NCI-H460 (cell line): ENCODE measurements at regions not wholly inside any gene's neighbourhood (a gene's known extent, or its start where the extent isn't known, plus 50 kb on each side); places are given as distances from the start of the nearest gene placed in this dataset.
"Not testable (repeated sequence)": the region's sequence is repeated elsewhere in the genome, so short reads cannot be mapped to it uniquely, and the experiment has no call there.

Source experiments
- DNase-seq: peaks from one replicate; pipeline ENCODE4 v3.0.0-alpha.2; 2016; ENCODE audit warnings: low read depth; ENCODE audit errors: extremely low read depth

GRCh38 chr4:79178760-79179159 is 147.1 kb downstream of the NAA11 start:
- DNase-seq, result no peak

GRCh38 chr4:79177388-79177787 is 148.5 kb downstream of the NAA11 start:
- no peak for DNase-seq

DNA sequence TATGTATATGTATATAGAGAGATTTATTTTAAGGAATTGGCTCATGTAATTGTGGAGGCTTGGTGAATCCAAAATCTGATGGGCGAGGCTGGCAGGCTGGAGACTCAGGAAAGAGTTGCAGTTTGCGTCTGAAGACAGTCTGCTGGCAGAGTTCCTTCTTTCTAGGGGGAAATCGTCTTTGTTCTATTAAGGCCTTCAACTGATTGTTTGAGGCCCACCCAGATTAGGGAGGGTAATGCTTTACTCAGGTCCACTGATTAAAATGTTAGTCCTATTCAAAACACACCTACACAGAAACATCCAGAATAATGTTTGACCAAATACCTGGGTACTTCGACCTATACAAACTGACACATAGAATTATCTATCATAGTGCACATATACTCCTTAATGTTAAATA is 149.5 kb downstream of the NAA11 start:
- DNase-seq, result no peak

- DNase-seq, result no peak
Observed at GRCh38 chr4:79175716-79176115, 150.1 kb downstream of the NAA11 start.

GRCh38 chr4:79174490-79175252 is 151.2 kb downstream of the NAA11 start:
- DNase-seq, result no peak

DNA sequence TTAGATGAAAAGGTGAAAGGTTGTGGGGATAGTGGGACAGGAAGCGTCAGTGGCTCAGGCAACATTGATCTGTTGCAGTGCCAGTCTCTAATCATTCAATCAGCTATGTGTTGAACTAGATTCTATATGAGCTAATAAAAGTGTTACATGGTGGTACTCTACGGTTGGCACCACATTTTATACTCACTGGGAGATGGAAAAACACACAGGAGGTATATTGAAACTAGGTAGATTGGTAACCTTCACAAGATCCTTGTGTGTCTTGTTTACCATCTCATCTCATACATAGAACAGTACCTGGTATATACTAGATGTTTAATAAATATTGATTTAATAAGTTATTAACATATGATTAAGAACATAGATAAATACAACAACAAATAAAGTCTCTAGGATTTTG is 152.7 kb downstream of the NAA11 start:
- no peak for DNase-seq

GRCh38 chr4:79170077-79170476 is 155.8 kb downstream of the NAA11 start:
- no peak for DNase-seq

- no peak for DNase-seq
Observed at GRCh38 chr4:79164907-79165610, 160.8 kb downstream of the NAA11 start.

DNA sequence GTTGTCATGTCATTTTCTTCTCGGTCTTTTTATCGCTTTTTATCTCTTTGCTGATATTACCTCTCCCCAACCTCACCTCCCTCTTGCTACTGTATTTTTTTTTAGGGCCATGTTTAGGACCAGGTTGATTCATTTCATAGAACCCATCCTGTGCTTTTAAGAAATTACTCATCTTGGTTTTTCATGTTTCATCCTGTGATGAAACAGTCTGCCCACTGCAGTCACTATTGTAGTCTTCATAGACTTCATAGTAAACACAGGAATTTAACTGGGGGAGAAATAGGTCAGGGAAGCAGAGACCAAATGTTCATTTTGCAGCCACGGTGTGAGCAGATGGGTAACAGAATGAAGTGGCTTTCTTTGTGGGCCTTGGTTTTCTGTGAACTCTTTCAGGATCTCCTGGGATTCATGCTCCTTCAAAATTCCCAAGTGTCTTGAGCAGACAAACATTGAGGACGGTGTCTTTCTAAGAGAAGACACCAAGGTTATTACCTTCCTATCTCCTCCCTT is 161.8 kb downstream of the NAA11 start:
- DNase-seq, result no peak

DNA sequence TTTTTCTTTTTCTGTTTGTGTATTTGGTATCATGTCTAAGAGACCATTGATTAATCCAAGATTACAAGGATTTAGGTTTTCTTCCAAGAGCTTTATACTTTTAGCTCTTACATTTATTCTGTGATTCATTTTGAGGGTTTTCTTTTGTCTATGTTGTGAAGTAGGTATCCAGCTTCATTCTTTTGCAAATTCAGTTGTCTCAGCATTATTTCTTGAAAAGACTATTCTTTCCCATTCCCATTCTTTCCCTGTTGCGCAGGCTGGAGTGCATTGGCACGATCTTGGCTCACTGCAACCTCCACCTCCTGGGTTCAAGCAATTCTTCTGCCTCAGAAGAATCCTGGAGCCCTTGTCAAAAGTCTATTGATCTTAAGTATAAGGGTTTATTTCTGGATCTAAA is 164.9 kb downstream of the NAA11 start:
- no peak for DNase-seq

DNA sequence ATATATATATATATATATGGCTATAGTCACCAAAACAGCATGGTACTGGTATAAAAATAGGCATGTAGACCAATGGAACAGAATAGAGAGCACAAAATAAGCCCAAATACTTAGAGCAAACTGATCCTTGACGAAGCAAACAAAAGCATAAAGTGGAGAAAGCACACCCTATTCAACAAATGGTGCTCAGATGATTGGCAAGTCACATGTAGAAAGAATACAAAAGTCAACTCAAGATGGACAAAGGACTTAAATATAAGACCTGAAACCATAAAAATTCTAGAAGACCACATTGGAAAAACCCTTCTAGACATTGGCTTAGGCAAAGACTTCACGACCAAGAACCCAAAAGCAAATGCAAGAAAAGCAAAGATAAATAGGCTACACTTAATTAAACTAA is 167.2 kb downstream of the NAA11 start:
- not testable (repeated sequence) for DNase-seq

DNA sequence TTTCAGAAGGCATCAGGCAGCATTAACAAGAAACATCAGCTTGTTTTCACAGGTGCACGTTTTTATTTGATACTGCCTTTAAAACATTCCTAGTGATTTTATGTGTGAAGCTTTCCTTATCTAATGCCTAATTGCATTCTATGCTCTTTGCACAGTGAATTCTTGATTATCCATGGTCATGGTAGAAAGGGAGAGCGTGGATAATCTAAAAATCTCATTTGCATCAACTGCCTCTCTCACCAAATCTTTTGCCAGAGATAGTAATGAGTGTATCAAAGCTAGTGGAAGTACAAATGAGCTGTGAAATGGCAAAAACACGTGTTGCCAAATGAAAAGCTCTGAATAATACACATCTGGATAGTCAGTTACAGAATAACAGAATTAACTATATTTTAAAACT is 170.5 kb downstream of the NAA11 start:
- DNase-seq, result no peak

GRCh38 chr4:79150820-79151416 is 174.9 kb downstream of the NAA11 start:
- no peak for DNase-seq

DNA sequence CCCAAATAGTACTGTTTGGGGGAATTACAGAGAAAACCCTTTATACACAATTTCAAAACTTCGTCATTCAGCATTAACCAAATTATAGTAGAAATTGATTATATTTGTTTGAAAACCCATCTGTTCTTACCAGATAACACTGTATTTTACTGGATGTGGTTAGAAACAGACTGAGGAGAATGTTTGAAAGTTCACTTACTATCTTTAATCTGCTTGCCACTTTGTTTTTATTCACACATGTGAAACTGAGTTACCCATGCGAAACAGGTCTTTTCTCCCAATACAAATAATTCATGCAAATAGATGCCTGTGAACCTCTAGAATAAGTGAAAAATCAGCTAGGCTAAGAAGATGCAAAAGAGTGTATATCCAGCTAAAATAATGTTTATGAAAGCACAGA is 177.5 kb downstream of the NAA11 start:
- DNase-seq, result no peak

- no peak for DNase-seq
Observed at GRCh38 chr4:79147251-79147650, 178.6 kb downstream of the NAA11 start.

GRCh38 chr4:79141530-79141929 is 184.3 kb downstream of the NAA11 start:
- DNase-seq, result no peak

DNA sequence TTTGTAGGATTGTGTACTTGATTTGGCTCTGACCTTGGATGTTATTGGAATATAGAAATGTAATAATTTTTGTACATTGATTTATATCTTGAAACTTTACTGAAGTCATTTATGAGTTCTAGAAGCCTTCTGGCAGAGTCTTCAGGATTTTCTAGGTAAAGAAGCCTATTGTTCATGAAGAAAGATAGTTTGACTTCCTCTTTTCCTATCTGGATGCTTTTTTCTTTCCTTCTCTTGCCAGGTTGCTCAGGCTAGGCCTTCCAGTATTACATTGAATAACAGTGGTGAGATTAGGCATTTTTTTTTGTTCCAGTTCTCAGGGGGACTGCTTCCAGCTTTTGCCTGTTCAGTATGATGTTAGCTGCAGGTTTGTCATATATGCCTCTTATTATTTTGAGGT is 191.1 kb downstream of the NAA11 start:
- no peak for DNase-seq

DNA sequence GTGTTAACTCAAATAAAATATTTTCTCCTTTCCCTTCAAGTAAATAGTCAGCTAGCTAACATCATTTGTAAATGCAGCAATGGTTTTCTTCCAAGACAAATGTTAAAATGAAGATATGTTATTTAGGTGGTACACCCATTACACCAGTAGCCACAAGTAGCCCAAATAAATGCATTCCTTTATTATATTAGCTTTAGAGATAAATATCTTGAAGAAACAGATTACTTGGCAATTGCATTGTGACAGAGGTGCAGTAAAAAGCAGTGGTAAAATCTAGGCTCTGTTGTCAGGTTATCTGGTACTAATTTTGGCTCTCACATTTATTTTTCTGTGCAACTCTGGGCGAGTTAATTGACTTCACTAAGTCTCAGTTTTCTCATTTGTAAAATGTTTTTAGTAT is 193.0 kb downstream of the NAA11 start:
- DNase-seq, result no peak

DNA sequence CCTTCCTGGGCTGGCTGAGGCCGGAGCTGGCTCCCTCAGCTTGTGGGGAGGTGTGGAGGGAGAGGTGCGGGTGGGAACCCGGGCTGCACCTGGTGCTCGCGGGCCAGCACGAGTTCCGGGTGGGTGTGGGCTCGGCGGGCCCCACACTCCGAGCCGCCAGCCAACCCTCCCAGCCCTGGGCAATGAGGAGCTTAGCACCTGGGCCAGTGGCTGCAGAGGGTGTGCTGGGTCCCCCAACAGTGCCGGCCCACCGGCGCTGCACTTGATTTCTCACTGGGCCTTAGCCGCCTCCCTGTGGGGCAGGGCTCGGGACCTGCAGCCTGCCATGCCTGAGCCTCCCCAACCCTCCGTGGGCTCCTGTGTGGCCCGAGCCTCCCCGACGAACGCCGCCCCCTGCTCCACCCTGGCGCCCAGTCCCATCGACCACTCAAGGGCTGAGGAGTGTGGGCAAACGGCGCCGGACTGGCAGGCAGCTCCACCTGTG is 182.7 kb upstream of the PAQR3 start:
- no peak for DNase-seq

DNA sequence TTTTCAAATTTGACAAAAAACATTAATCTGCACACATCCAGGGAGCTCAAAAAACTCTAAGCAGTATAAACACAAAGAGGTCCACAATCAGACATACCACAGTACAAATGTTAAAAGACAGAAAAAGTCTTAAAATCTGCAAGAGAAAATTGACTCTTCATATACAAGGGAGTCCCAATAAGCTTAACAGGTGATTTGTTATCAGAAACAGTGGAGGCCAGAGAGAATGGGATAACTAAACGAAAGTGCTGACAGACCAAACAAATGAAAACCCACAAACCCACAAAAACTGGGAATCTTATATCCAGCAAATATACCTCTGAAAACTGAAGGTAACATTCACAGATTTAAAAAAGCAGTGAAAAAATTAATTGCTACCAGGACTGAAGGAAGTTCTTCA is 182.0 kb upstream of the PAQR3 start:
- DNase-seq, result no peak

GRCh38 chr4:79117051-79117450 is 177.8 kb upstream of the PAQR3 start:
- DNase-seq, result not testable (repeated sequence)

GRCh38 chr4:79107014-79107413 is 167.8 kb upstream of the PAQR3 start:
- DNase-seq, result no peak
